ENCODE measurements at regions not wholly inside any gene's neighbourhood (a gene's known extent, or its start where the extent isn't known, plus 50 kb on each side); places are given as distances from the start of the nearest gene placed in this dataset.

DNA sequence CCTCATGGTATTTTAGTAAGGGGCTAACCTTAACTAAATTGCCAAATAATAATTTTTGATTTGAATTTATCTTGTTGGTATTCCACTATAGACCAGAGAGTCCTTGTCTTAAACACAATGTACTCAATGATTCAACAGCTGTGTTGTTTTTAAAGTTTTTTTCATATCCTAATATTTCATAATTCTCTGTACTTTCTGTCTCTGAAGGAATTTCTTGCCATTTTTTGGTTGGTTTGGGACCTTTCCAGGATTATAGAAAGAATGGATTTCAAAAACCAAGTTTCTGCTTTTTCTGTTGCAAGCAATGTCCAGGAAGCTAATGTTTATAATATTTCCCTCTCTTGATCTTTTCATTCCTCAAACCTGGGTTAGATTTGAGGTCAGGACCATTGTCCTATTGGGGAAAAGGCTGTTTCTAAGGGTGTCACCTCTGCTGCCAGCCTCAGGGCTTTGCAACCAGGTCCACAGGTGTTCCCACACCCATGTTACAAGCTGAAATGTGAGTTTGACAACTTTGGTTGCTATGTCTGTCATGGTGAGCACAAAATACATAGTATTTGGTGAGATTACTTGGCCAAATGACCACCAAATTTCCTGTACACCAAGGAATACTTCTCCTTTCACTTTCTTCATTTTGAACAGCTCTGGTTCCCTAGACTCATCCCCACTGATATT lies 363.7 kb upstream of the RGMA start:
- H3K9me3 ChIP-seq (ENCODE audit: control insufficient read depth, low read length), result no peaks in the 10 kb centered on the region
- TF ChIP-seq, protein P1, sequence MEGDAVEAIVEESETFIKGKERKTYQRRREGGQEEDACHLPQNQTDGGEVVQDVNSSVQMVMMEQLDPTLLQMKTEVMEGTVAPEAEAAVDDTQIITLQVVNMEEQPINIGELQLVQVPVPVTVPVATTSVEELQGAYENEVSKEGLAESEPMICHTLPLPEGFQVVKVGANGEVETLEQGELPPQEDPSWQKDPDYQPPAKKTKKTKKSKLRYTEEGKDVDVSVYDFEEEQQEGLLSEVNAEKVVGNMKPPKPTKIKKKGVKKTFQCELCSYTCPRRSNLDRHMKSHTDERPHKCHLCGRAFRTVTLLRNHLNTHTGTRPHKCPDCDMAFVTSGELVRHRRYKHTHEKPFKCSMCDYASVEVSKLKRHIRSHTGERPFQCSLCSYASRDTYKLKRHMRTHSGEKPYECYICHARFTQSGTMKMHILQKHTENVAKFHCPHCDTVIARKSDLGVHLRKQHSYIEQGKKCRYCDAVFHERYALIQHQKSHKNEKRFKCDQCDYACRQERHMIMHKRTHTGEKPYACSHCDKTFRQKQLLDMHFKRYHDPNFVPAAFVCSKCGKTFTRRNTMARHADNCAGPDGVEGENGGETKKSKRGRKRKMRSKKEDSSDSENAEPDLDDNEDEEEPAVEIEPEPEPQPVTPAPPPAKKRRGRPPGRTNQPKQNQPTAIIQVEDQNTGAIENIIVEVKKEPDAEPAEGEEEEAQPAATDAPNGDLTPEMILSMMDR (conservative IDR thresholded peaks at IDR 0.05), result no peak
- no peaks in the 10 kb centered on the region for H3K36me3 ChIP-seq (ENCODE audit: control insufficient read depth, insufficient read depth, low read length)
- no peak overlapping the region for H3K4me3 ChIP-seq (ENCODE audit: low read length)
- no peak overlapping the region for H3K9ac ChIP-seq (ENCODE audit: extremely low read depth, low read length, poor library complexity, severe bottlenecking)
- Mint-ChIP-seq H3K4me1 (peaks cover 20% of the 10 kb centered on the region), H3K4me3 (no peak overlapping the region), H3K27me3 (ENCODE audit: insufficient read depth) (no peaks in the 10 kb centered on the region), H3K9me3 (peaks cover 1% of the 10 kb centered on the region), H3K27ac (no peak overlapping the region), H3K36me3 (ENCODE audit: low read depth) (no peaks in the 10 kb centered on the region)
- no peaks in the 10 kb centered on the region for H3K4me1 ChIP-seq (ENCODE audit: control insufficient read depth, insufficient read depth, low read length)
- no peaks in the 10 kb centered on the region for H3K27me3 ChIP-seq (ENCODE audit: control insufficient read depth, insufficient read depth, low read length, poor library complexity, severe bottlenecking)
- H3K27ac ChIP-seq (ENCODE audit: low read depth, low read length), result no peak overlapping the region
- no peak for DNase-seq

DNA sequence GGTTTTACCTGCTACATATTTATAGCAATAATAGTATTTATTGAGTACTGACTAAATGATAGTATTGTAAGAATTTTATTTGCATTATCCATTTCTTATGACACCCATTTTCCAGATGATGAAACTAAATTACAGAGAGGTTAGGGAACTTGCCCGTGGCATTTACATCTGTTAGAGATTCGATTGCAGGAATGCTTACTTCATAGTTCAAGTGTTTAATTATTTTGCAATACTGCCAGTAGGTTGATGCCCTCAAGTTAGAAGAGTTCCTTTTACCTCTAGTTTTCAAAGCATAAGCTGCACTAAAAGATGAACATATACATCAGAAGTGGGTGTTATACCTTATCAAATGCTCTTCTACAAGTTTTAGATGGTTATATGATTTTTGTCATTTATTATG lies 362.8 kb upstream of the RGMA start:
- Histone ChIP-seq H3K9ac (ENCODE audit: extremely low read depth, low read length, poor library complexity, severe bottlenecking) (no peak overlapping the region), H3K9me3 (ENCODE audit: control insufficient read depth, low read length) (no peaks in the 10 kb centered on the region), H3K4me1 (ENCODE audit: control insufficient read depth, insufficient read depth, low read length) (no peaks in the 10 kb centered on the region), H3K27me3 (ENCODE audit: control insufficient read depth, insufficient read depth, low read length, poor library complexity, severe bottlenecking) (no peaks in the 10 kb centered on the region), H3K27ac (ENCODE audit: low read depth, low read length) (no peak overlapping the region), H3K36me3 (ENCODE audit: control insufficient read depth, insufficient read depth, low read length) (no peaks in the 10 kb centered on the region), H3K4me3 (ENCODE audit: low read length) (no peak overlapping the region)
- TF ChIP-seq, protein P1 (conservative IDR thresholded peaks at IDR 0.05), result no peak
- Mint-ChIP-seq H3K27ac (no peak overlapping the region), H3K27me3 (ENCODE audit: insufficient read depth) (no peaks in the 10 kb centered on the region), H3K4me3 (no peak overlapping the region), H3K36me3 (ENCODE audit: low read depth) (no peaks in the 10 kb centered on the region), H3K4me1 (peaks cover 20% of the 10 kb centered on the region), H3K9me3 (peaks cover 2% of the 10 kb centered on the region)
- no peak for DNase-seq
- 83 to 86% methylated on average over 2 of the region's 2 CpGs for WGBS, 2 experiments (ENCODE audit: insufficient coverage in 1 of 2, insufficient read length in 1 of 2)

DNA sequence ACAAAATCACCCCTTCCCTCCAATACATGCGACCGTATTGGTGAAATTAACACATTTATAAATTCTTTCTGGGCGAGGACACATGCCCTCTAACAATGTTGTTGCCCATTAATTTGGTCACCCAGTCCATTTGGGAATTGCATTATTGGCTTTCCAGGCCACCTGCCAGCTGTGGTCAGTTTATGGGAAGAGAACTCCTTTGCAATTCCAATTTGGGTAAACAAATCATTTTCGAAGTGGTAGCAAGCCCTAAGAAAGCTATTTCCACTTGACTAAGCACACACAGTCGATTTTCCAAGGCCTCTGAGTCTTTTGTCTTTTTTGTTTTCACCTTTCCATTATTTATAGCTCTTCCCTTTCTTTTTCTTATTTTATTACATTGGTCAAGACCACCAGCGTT lies 362.3 kb upstream of the RGMA start:
- 80 to 82% methylated on average over 5 to 6 of the region's 6 CpGs for WGBS, 2 experiments (ENCODE audit: insufficient coverage in 1 of 2, insufficient read length in 1 of 2)
- Mint-ChIP-seq H3K27ac (no peak overlapping the region), H3K4me1 (peaks cover 16% of the 10 kb centered on the region), H3K27me3 (ENCODE audit: insufficient read depth) (no peaks in the 10 kb centered on the region), H3K4me3 (no peak overlapping the region), H3K36me3 (ENCODE audit: low read depth) (no peaks in the 10 kb centered on the region), H3K9me3 (peaks cover 2% of the 10 kb centered on the region)
- H3K4me1 ChIP-seq (ENCODE audit: control insufficient read depth, insufficient read depth, low read length), result no peaks in the 10 kb centered on the region
- no peaks in the 10 kb centered on the region for H3K36me3 ChIP-seq (ENCODE audit: control insufficient read depth, insufficient read depth, low read length)
- H3K27me3 ChIP-seq (ENCODE audit: control insufficient read depth, insufficient read depth, low read length, poor library complexity, severe bottlenecking), result no peaks in the 10 kb centered on the region
- no peak for DNase-seq
- H3K9me3 ChIP-seq (ENCODE audit: control insufficient read depth, low read length), result no peaks in the 10 kb centered on the region
- no peak overlapping the region for H3K4me3 ChIP-seq (ENCODE audit: low read length)
- no peak overlapping the region for H3K27ac ChIP-seq (ENCODE audit: low read depth, low read length)
- TF ChIP-seq, protein P1 (conservative IDR thresholded peaks at IDR 0.05), result no peak
- H3K9ac ChIP-seq (ENCODE audit: extremely low read depth, low read length, poor library complexity, severe bottlenecking), result no peak overlapping the region

Measured in endodermal cell (in vitro differentiated cells).